GM12872 (cell line): ENCODE measurements at regions not wholly inside any gene's neighbourhood (a gene's known extent, or its start where the extent isn't known, plus 50 kb on each side); places are given as distances from the start of the nearest gene placed in this dataset.

Experiments used
- TF ChIP-seq, protein P1 (sequence below): IDR thresholded peaks from 3 replicates; pipeline ENCODE4 v1.5.1; 2011; ENCODE audit warnings: low read depth, mild to moderate bottlenecking, low read length, moderate library complexity; ENCODE audit not compliant: insufficient read depth

DNA sequence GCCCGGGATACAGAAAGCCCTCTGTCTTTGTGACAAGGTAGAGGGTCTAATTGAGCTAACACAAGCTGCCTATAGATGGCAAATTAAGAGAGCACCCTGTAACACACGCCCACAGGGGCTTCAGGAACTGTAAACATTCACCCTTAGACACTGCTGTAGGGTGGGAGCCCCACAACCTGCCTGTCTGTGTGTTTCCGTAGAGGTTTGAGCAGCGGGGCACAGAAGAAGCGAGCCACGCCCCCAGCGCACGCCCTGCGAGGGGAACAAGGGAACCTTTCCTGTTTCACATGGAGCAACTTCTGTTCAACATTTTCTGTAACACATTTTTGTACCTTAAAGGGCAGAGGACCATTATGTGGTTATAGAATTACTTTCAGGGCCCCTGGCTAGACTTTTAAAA, 231.7 kb upstream of the EXOC2 start:
- TF ChIP-seq, protein P1, sequence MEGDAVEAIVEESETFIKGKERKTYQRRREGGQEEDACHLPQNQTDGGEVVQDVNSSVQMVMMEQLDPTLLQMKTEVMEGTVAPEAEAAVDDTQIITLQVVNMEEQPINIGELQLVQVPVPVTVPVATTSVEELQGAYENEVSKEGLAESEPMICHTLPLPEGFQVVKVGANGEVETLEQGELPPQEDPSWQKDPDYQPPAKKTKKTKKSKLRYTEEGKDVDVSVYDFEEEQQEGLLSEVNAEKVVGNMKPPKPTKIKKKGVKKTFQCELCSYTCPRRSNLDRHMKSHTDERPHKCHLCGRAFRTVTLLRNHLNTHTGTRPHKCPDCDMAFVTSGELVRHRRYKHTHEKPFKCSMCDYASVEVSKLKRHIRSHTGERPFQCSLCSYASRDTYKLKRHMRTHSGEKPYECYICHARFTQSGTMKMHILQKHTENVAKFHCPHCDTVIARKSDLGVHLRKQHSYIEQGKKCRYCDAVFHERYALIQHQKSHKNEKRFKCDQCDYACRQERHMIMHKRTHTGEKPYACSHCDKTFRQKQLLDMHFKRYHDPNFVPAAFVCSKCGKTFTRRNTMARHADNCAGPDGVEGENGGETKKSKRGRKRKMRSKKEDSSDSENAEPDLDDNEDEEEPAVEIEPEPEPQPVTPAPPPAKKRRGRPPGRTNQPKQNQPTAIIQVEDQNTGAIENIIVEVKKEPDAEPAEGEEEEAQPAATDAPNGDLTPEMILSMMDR = no peak

DNA sequence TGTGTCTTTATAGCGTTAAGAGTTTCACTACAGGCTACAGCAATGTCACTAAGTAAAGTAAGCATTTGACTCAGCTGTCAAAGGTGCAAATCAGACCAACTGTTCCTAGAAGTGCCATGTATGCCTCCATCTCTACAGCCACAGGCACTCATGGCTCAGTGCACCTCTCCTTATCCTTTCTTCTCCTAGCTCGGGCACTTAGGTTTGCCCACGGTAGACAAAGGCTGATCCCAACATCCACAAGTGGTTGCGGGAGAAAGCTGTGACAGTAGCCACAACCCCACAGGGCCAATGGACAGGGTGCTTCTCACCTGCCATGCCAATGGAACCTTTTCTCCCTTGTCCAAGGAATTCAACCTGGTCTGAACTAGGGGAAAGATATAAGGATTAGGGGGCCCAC, 228.5 kb upstream of the EXOC2 start:
- TF ChIP-seq, protein P1 = no peak

DNA sequence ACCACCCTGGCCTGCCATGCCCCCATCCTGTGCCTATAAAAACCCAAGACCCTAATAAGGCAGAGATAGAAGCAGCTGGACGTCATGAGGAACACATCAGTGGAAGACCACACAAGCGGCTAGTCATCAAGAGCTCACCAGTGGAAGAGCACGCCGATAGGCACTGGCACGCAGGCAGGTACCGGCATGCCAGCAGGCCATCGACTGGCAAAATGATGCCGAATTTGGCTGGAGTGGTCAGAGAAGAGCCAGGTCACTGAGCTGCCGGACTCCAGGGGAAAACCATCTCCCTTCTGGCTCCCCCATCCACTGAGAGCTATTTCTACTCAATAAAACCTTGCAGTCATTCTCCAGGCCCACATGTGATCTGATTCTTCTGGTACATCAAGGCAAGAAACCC, 227.6 kb upstream of the EXOC2 start:
- TF ChIP-seq, protein P1 = no peak

DNA sequence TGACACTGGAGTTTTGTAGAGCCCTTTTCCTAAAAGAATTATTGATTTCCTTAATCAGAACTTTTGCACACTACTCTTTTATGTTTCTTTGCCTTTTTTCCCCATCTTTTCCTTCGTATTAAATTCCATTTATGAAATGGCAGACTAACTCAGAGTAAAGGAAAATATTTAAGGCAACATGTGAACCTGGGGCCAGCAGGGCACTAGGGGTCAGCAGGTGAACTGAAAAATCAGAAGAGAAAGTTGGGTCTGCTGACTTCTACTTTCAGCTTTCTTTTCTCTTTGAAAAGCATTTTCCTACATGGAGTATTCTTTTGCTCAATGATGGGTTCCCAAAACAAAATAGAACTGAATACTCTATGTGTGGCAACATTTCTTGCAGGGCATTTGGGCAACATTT, 226.6 kb upstream of the EXOC2 start:
- TF ChIP-seq, protein P1 = no peak

DNA sequence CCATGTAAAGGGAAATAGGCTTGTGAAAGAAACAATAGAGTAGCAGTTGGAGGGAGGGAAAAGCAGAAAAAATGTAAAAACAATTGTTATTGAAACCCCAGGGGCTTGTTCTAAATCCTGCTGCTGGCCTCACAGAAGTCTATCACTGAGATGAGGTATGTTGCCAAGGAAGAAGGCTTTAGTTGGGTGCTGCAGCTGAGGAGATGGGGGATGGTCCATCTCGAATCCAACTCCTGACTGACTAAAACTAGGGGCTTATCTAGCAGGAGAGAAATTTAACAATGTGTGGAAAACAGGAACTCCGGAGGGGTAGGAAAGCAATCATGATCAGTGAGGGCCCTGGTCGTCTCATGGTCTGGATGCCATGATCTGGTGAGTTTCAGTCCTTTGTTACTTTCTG, 225.0 kb upstream of the EXOC2 start:
- TF ChIP-seq, protein P1 = no peak

DNA sequence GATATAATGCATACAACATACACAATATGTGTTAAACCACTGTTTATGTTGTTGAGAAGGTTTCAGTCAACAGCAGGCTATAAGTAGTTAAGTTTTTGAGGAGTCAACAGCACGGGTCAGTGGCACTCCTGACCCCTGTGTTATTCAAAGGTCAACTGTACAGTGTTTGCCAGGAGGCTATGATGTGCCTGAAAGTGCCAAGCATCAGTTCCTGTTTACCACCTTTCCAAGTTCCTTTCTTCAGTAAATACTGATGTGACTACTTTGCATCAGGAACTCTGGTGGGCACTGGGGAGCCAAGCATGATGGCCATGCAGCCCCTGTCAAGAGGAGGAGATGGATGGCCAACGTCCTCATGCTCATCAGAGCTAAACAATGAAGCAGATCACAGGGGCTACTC, 224.4 kb upstream of the EXOC2 start:
- TF ChIP-seq, protein P1 = no peak

DNA sequence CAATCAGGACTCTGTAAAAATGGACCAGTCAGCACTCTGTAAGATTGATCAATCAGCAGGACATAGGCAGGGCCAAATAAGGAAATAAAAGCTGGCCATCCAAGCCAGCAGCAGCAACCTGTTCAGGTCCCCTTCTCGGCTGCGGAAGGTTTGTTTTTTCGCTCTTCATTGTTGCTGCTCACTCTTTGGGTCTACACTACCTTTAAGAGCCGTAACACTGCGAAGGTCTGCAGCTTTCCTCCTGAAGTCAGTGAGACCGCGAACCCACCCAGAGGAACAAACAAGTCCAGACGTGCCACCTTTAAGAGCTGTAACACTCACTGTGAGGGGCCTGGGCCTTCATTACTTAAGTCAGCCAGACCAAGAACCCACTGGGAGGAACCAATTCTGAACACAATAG, 223.2 kb upstream of the EXOC2 start:
- TF ChIP-seq, protein P1 = no peak
